ENCODE measurements at regions not wholly inside any gene's neighbourhood (a gene's known extent, or its start where the extent isn't known, plus 50 kb on each side); places are given as distances from the start of the nearest gene placed in this dataset.

DNA sequence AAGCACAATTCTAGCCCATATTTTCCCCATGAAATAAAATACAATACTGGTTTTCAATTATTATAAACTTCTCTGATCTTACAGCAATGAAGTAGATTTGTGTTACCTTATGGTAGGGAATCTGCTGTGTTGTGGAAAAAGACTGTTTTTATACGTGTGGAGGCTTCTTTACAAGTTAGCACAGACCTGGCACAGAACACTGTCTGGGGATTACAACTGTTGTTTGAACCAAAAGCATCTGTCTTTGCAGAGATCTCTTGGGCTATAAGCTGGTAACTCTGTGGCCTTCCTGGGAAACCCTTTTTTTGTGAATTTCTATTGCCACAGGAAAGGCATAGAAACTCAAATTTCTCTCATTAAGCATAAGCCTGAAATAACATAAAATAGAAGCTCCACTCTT lies 581.9 kb downstream of the TUSC7 start:
- WGBS, 2 donors (ENCODE audit: low coverage in 1 of 2) = 7 to 41% methylated on average over 1 of the region's 1 CpG
- no peak overlapping the region for H3K4me3 ChIP-seq
- H3K27ac ChIP-seq = no peak overlapping the region
- H3K27me3 ChIP-seq = no peaks in the 10 kb centered on the region
- no peaks in the 10 kb centered on the region for H3K4me1 ChIP-seq
- ATAC-seq = no peak
- no peak for TF ChIP-seq POLR2AphosphoS5 (IDR thresholded peaks at IDR 0.05)
- H3K9me3 ChIP-seq = no peaks in the 10 kb centered on the region
- no peaks in the 10 kb centered on the region for H3K36me3 ChIP-seq

DNA sequence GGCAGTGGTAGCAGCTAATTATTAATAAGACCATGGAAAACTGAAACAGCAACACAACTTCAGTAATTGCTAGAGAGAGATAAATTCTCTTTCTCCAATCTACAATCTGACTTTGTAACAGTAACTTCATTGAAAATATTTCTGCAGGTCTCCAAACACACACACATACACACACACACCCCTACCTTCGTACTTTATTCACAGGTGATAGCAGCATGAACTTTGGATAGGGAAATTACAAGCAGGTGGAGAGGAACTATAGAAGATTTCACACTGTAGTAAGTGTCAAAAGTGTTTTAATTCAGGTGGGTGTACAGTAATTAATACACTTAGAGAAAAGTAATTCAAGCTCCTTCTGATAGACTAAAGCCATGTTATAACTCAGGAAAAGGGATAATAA lies 587.5 kb downstream of the TUSC7 start:
- H3K27me3 ChIP-seq = no peaks in the 10 kb centered on the region
- no peak for TF ChIP-seq EP300 (IDR thresholded peaks at IDR 0.05)
- no peak for TF ChIP-seq POLR2A (IDR thresholded peaks at IDR 0.05)
- TF ChIP-seq, protein P1, sequence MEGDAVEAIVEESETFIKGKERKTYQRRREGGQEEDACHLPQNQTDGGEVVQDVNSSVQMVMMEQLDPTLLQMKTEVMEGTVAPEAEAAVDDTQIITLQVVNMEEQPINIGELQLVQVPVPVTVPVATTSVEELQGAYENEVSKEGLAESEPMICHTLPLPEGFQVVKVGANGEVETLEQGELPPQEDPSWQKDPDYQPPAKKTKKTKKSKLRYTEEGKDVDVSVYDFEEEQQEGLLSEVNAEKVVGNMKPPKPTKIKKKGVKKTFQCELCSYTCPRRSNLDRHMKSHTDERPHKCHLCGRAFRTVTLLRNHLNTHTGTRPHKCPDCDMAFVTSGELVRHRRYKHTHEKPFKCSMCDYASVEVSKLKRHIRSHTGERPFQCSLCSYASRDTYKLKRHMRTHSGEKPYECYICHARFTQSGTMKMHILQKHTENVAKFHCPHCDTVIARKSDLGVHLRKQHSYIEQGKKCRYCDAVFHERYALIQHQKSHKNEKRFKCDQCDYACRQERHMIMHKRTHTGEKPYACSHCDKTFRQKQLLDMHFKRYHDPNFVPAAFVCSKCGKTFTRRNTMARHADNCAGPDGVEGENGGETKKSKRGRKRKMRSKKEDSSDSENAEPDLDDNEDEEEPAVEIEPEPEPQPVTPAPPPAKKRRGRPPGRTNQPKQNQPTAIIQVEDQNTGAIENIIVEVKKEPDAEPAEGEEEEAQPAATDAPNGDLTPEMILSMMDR (IDR thresholded peaks at IDR 0.05) = no peak
- no peak for TF ChIP-seq POLR2AphosphoS5 (IDR thresholded peaks at IDR 0.05)
- no peaks in the 10 kb centered on the region for H3K9me3 ChIP-seq
- WGBS, 2 donors (ENCODE audit: low coverage in 1 of 2) = 67 to 78% methylated on average over 1 of the region's 1 CpG
- no peaks in the 10 kb centered on the region for H3K4me1 ChIP-seq
- no peak overlapping the region for H3K4me3 ChIP-seq
- H3K27ac ChIP-seq = no peak overlapping the region
- no peak for ATAC-seq
- H3K36me3 ChIP-seq = no peaks in the 10 kb centered on the region

DNA sequence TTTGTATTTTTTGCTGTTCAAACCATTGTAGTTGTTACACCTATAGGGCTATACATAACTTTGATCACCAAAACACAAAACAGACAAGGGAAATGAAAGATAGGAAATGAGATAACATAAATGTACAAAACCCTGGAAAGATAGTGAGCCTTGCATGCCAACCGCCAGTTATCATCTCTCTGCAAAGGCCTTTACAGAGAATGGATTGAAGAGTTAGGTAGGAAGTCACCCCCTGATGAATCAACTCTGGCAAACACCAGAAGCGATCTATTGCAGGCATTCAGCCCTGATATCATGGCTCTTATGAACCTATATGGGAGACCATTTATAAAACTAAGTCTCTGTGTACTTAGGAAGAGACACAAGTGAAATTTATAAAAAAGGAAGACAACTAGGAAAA lies 588.0 kb downstream of the TUSC7 start:
- Histone ChIP-seq H3K27me3 (no peaks in the 10 kb centered on the region), H3K4me1 (no peaks in the 10 kb centered on the region), H3K4me3 (no peak overlapping the region), H3K9me3 (no peaks in the 10 kb centered on the region), H3K36me3 (no peaks in the 10 kb centered on the region), H3K27ac (no peak overlapping the region)
- no peak for TF ChIP-seq POLR2AphosphoS5 (IDR thresholded peaks at IDR 0.05)
- TF ChIP-seq, protein P1 (IDR thresholded peaks at IDR 0.05) = no peak
- no peak for TF ChIP-seq POLR2A (IDR thresholded peaks at IDR 0.05)
- no peak for TF ChIP-seq EP300 (IDR thresholded peaks at IDR 0.05)
- WGBS, 2 donors (ENCODE audit: low coverage in 1 of 2) = 92% methylated on average over 2 of the region's 2 CpGs
- no peak for ATAC-seq

DNA sequence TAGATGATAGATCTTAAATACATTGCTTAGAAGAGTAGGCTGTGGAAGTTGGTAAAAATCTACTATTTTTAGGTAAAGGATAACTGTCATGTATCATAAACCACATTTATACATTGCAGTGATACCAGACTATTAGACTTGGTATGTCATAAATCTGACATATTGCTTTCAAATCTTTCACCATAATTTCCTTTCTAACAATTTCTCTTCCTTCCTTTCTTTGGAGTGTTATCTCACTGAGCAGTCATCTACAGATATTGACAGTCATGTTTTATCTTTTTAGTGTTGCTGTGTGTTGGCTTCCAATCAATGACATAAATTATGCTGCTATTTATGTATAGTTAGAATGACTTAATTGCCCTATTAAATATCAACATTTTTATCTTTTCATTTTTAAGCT lies 588.7 kb downstream of the TUSC7 start:
- no peak for ATAC-seq

DNA sequence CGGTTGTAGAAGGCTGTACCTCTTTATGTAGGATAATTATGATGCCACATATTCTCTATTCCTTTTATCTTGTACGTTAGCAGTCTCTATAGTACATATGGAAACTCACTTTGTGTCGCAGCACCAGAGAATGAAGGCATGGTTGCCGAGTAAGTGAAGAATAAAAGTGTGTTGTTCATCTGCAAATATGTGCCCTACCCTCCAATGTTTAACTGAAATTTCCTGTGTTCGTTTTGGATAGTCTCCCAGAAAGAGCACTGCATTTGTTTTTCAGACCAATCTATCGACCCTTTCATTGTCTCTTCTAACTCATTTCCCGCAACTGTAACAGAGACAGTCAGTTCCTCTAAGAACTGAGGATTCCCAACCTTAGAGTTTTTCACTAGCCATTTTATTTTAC lies 592.8 kb downstream of the TUSC7 start:
- Histone ChIP-seq H3K27me3 (no peaks in the 10 kb centered on the region), H3K9me3 (no peaks in the 10 kb centered on the region), H3K4me3 (no peak overlapping the region), H3K4me1 (no peaks in the 10 kb centered on the region), H3K36me3 (no peaks in the 10 kb centered on the region), H3K27ac (no peak overlapping the region)
- TF ChIP-seq POLR2A (IDR thresholded peaks at IDR 0.05) (no peak), EP300 (IDR thresholded peaks at IDR 0.05) (no peak), POLR2AphosphoS5 (IDR thresholded peaks at IDR 0.05) (no peak)
- TF ChIP-seq, protein P1 (IDR thresholded peaks at IDR 0.05) = no peak
- WGBS, 2 donors (ENCODE audit: low coverage in 1 of 2) = 62 to 66% methylated on average over 6 to 7 of the region's 7 CpGs
- no peak for ATAC-seq

More for the DNA sequence above, 588.7 kb downstream of the TUSC7 start:
- Histone ChIP-seq H3K36me3 (no peaks in the 10 kb centered on the region), H3K4me3 (no peak overlapping the region), H3K27me3 (no peaks in the 10 kb centered on the region), H3K4me1 (no peaks in the 10 kb centered on the region), H3K27ac (no peak overlapping the region), H3K9me3 (no peaks in the 10 kb centered on the region)
- TF ChIP-seq POLR2A (IDR thresholded peaks at IDR 0.05) = no peak
- TF ChIP-seq, protein P1 (IDR thresholded peaks at IDR 0.05) = no peak

DNA sequence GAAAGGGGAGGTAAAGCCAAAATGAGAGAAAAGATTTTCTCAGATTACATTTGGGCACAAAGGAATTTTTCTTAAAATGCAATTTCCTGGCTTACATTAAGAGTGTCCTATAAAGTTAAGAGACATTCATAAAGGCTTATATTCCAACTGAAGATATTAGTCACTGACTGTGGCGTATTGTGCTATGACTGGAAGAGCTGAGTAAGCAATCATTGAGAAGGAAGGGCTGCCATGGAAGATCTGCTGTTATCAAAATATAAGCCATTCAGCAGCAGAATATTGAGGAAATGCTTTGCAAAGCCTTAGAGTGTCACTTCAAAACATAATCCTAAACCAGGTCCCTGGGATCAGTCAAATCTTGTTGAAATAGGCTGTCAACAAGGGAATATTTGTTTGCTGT lies 593.9 kb downstream of the TUSC7 start:
- Histone ChIP-seq H3K36me3 (no peaks in the 10 kb centered on the region), H3K9me3 (no peaks in the 10 kb centered on the region), H3K27me3 (no peaks in the 10 kb centered on the region), H3K27ac (no peak overlapping the region), H3K4me1 (no peaks in the 10 kb centered on the region), H3K4me3 (no peak overlapping the region)
- TF ChIP-seq POLR2AphosphoS5 (IDR thresholded peaks at IDR 0.05) = no peak
- TF ChIP-seq, protein P1 (IDR thresholded peaks at IDR 0.05) = no peak
- no peak for TF ChIP-seq EP300 (IDR thresholded peaks at IDR 0.05)
- no peak for TF ChIP-seq POLR2A (IDR thresholded peaks at IDR 0.05)
- ATAC-seq = no peak
- 69 to 77% methylated on average over 1 of the region's 1 CpG for WGBS, 2 donors (ENCODE audit: low coverage in 1 of 2)
